Fibroblast of skin of left biceps (primary cell): ENCODE measurements at regions not wholly inside any gene's neighbourhood (a gene's known extent, or its start where the extent isn't known, plus 50 kb on each side); places are given as distances from the start of the nearest gene placed in this dataset.

Experiments
- DNase-seq, 2 experiments: peaks; one replicate each; pipeline ENCODE4 v3.0.0-alpha.2; 2013; ENCODE audit warnings: low read depth in 2 of 2

- DNase-seq, result no peak
Observed at GRCh38 chr19:28026636-28027035, 1186.3 kb downstream of the UQCRFS1 start.

GRCh38 chr19:28024920-28025319 is 1188.0 kb downstream of the UQCRFS1 start:
- DNase-seq, result no peak

- no peak for DNase-seq
Observed at GRCh38 chr19:28023064-28023463, 1189.9 kb downstream of the UQCRFS1 start.

- DNase-seq, result no peak
Observed at GRCh38 chr19:28022506-28022905, 1190.4 kb downstream of the UQCRFS1 start.

- no peak for DNase-seq
Observed at GRCh38 chr19:28021259-28022185, 1191.4 kb downstream of the UQCRFS1 start.

- DNase-seq, result no peak
Observed at GRCh38 chr19:28020619-28021258, 1192.2 kb downstream of the UQCRFS1 start.

GRCh38 chr19:28019901-28020300 is 1193.0 kb downstream of the UQCRFS1 start:
- no peak for DNase-seq

GRCh38 chr19:28019371-28019770 is 1193.6 kb downstream of the UQCRFS1 start:
- DNase-seq, result no peak

- DNase-seq, result no peak
Observed at GRCh38 chr19:28018499-28018898, 1194.5 kb downstream of the UQCRFS1 start.

GRCh38 chr19:28014615-28015405 is 1198.1 kb downstream of the UQCRFS1 start:
- no peak for DNase-seq

- DNase-seq, result no peak
Observed at GRCh38 chr19:28012361-28012760, 1200.6 kb downstream of the UQCRFS1 start.

GRCh38 chr19:28010656-28011055 is 1202.3 kb downstream of the UQCRFS1 start:
- no peak for DNase-seq

- DNase-seq, result no peak
Observed at GRCh38 chr19:28009696-28010095, 1203.3 kb downstream of the UQCRFS1 start.

GRCh38 chr19:28008695-28009094 is 1204.3 kb downstream of the UQCRFS1 start:
- no peak for DNase-seq

GRCh38 chr19:28003543-28003942 is 1209.4 kb downstream of the UQCRFS1 start:
- no peak for DNase-seq

GRCh38 chr19:27997069-27997468 is 1215.9 kb downstream of the UQCRFS1 start:
- no peak for DNase-seq

- DNase-seq, result no peak
Observed at GRCh38 chr19:27993619-27994570, 1219.1 kb downstream of the UQCRFS1 start.

- DNase-seq, result no peak
Observed at GRCh38 chr19:27986299-27986698, 1226.7 kb downstream of the UQCRFS1 start.

GRCh38 chr19:27975419-27976005 is 1237.4 kb downstream of the UQCRFS1 start:
- DNase-seq, result no peak

- peak in 1 of 2 experiments; percentile 3 for DNase-seq
Observed at GRCh38 chr19:27974082-27974513, 1238.9 kb downstream of the UQCRFS1 start.
